ENCODE measurements at regions not wholly inside any gene's neighbourhood (a gene's known extent, or its start where the extent isn't known, plus 50 kb on each side); places are given as distances from the start of the nearest gene placed in this dataset.

DNA sequence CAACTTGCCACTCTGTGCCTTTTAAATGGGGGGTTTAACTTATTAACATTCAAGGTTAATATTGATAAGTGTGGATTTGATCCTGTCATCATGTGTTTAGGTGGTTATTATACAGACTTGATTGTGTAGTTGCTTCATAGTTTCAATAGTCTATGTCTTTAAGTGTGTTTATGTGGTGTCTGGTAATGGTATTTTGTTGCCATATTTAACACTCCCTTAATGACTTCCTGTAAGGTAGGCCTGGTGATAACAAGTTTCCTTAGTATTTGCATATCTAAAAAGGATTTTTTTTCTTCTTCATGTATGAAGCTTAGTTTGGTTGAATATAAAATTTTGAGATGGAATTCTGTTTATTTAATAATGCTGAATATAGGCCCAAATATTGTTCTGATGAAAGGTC, 506.0 kb upstream of the ZNF462 start:
- FAIRE-seq: no peak
- H3K18ac ChIP-seq (ENCODE audit: extremely low read depth, low read length): no peak overlapping the region
- no peaks in the 10 kb centered on the region for H3K36me3 ChIP-seq (ENCODE audit: control insufficient read depth in 2 of 4, insufficient read depth in 4 of 4, low read length in 3 of 4)
- no peak overlapping the region for H2AK5ac ChIP-seq (ENCODE audit: low read depth, low read length)
- H3K4me3 ChIP-seq (ENCODE audit: extremely low read depth in 1 of 4, insufficient read depth in 2 of 4, low read depth in 3 of 4, low read length in 4 of 4): no peak overlapping the region
- no peak overlapping the region for H3K14ac ChIP-seq (ENCODE audit: insufficient read length)
- no peak overlapping the region for H3K56ac ChIP-seq (replicated peaks; ENCODE audit: insufficient read length, low read depth, low read length)
- ChIA-PET CTCF (ENCODE audit: partially characterized antibody) (no interaction called here), POLR2A (ENCODE audit: partially characterized antibody) (no interaction called here)
- no peaks in the 10 kb centered on the region for H3K79me2 ChIP-seq (ENCODE audit: control insufficient read depth in 1 of 2, insufficient read depth in 2 of 2, low read length in 2 of 2)
- no peak overlapping the region for H3K4me2 ChIP-seq (ENCODE audit: insufficient read depth in 1 of 2, low read depth in 2 of 2, low read length in 2 of 2)
- TF ChIP-seq CREB1 (IDR thresholded peaks at IDR 0.05) (no peak), SIN3A (conservative IDR thresholded peaks at IDR 0.05 in 1 of 2, IDR thresholded peaks at IDR 0.05 in 1 of 2; ENCODE audit: low read depth in 1 of 2, low read length in 2 of 2) (no peak)
- H4K91ac ChIP-seq (replicated peaks; ENCODE audit: insufficient read length, low read length): no peak overlapping the region
- no peak overlapping the region for H4K5ac ChIP-seq (ENCODE audit: insufficient read length, low read depth, low read length)
- H2BK120ac ChIP-seq (replicated peaks; ENCODE audit: low read depth, low read length): no peak overlapping the region
- 0 out of 2 replicates have a peak, but pooled peaks cover 2% of the 10 kb centered on the region for H3K23me2 ChIP-seq (ENCODE audit: low read depth, low read length)
- no peak overlapping the region for H2BK20ac ChIP-seq (ENCODE audit: low read length)
- no peak overlapping the region for H2BK5ac ChIP-seq (ENCODE audit: low read depth, low read length)
- H2BK15ac ChIP-seq (ENCODE audit: low read length): no peak overlapping the region
- no peak overlapping the region for H3K4ac ChIP-seq (replicated peaks; ENCODE audit: insufficient read length, low read depth, low read length)
- no peak overlapping the region for H3K23ac ChIP-seq (ENCODE audit: insufficient read length)
- H2BK12ac ChIP-seq (ENCODE audit: low read depth, low read length): no peak overlapping the region
- no peaks in the 10 kb centered on the region for H3K9me3 ChIP-seq (ENCODE audit: insufficient read depth in 2 of 2, low read depth in 1 of 2, low read length in 1 of 2)
- no peak overlapping the region for H4K8ac ChIP-seq (ENCODE audit: extremely low read depth, insufficient read depth, low read length)
- no peaks in the 10 kb centered on the region for H4K20me1 ChIP-seq (replicated peaks in 1 of 2; ENCODE audit: control insufficient read depth in 1 of 2, insufficient read depth in 2 of 2, low read length in 2 of 2)
- no peaks in the 10 kb centered on the region for H3K4me1 ChIP-seq (replicated peaks in 1 of 4; ENCODE audit: control insufficient read depth in 3 of 4, insufficient read depth in 4 of 4, low read length in 3 of 4)
- no peaks in the 10 kb centered on the region for H3K79me1 ChIP-seq (ENCODE audit: low read depth, low read length)
- no peak overlapping the region for H2AFZ ChIP-seq (ENCODE audit: low read length)
- no peak overlapping the region for H3K27ac ChIP-seq (ENCODE audit: low read depth, low read length)
- no peak overlapping the region for H3K9ac ChIP-seq (replicated peaks in 1 of 4; ENCODE audit: extremely low read depth in 1 of 4, low read depth in 3 of 4, low read length in 3 of 4)
- no peaks in the 10 kb centered on the region for H3K27me3 ChIP-seq (replicated peaks in 1 of 4; ENCODE audit: control insufficient read depth in 3 of 4, extremely low read depth in 1 of 4, insufficient read depth in 3 of 4, low read length in 3 of 4)
- DNase-seq (ENCODE audit: low read depth in 1 of 2, low spot score in 2 of 2): no peak

Measured in H1 (cell line).